ENCODE measurements at regions not wholly inside any gene's neighbourhood (a gene's known extent, or its start where the extent isn't known, plus 50 kb on each side); places are given as distances from the start of the nearest gene placed in this dataset.

- DNase-seq, result no peak
Measured at GRCh38 chr20:48165401-48165685, 380.1 kb upstream of the SULF2 start.

DNA sequence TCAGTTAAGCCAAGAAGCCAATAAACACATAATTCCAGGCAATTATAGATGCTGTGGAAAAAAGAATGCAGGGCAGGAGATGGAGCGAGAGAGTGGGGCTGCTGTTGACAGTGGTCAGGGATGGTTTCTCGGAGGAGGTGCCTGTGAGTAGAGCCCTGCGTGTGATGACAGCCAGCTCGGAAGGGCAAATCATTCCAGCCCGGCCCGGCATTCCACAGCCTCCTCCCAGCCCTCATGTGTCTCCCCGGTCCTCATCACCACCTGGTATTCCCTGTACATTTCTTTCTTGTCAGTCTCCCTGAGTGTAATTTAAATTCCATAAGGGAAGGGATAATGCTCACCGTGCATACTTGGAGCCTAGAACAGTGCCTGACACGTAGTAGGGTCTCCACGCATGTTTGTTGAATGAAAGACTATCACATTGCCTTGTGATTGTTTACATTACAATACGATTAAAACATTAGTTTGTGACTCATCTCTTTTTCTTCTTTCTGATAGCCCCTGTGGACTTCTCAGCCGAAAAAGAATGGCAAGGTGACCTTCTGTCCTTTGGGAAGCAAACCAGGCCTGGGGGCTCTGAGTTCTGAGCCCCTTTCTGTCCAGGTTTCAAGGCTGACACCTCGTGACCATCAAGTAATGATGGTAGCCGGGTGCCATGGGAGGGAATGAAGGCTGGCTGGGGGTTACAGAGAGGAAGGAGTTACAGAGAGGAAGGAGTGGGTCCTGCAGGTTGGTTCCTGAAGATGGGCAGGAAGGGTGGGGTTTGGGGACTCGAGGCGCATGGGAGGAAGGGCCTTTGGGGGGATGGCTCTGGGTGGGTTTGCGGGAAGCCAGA lies 379.5 kb upstream of the SULF2 start:
- no peak for DNase-seq

- DNase-seq, result no peak
Measured at GRCh38 chr20:48164034-48164433, 378.8 kb upstream of the SULF2 start.

- DNase-seq, result no peak
Measured at GRCh38 chr20:48163505-48163904, 378.2 kb upstream of the SULF2 start.

- no peak for DNase-seq
Measured at GRCh38 chr20:48162621-48163020, 377.3 kb upstream of the SULF2 start.

GRCh38 chr20:48159145-48160008 lies 374.1 kb upstream of the SULF2 start:
- DNase-seq, result no peak

DNA sequence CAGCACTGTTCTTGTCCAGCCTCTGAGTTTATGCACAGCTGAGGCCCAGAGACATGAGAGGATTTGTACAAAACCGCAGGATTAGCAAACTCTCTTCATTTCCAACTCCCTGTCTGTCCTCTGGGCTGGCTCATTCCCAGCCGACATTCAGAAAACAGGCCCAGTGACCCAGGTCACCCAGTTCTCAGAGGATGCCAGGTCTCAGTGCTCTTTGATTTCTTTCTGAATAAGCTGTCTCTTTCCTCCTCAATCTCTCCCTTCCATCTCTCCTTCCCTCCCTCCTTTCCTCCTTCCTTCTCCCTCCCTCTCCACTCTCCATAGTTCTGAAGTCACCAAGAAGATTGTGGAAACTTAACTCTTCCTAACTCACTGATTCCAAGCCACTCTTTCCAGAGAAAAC lies 372.7 kb upstream of the SULF2 start:
- DNase-seq, result no peak

DNA sequence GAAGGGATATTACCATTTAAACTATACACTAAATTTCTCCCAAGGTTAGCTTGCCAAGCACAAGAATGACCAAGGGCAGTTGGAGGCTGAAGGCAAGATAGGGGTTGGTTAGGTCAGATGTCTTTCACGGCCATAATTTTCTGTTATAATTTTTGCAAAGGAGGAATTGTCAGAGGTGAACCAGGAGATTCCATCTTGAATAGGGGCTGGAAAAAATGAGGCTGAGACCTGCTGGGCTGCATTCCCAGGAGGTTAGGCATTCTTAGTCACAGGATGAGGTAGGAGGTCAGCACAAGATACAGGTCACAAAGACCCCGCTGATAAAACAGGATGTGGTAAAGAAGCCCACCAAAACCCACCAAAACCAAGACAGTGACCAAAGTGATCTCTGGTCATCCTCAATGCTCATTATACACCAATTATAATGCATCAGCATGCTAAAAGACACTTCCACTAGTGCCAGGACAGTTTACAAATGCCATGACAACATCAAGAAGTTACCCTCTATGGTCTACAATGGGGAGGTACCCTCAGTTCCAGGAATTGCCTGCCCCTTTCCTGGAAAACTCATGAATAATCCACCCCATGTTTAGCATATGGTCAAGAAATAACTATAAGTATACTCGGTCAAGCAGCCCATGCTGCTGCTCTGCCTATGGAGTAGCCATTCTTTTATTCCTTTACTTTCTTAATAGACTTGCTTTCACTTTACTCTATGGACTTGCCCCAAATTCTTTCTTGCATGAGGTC lies 371.8 kb upstream of the SULF2 start:
- no peak for DNase-seq

DNA sequence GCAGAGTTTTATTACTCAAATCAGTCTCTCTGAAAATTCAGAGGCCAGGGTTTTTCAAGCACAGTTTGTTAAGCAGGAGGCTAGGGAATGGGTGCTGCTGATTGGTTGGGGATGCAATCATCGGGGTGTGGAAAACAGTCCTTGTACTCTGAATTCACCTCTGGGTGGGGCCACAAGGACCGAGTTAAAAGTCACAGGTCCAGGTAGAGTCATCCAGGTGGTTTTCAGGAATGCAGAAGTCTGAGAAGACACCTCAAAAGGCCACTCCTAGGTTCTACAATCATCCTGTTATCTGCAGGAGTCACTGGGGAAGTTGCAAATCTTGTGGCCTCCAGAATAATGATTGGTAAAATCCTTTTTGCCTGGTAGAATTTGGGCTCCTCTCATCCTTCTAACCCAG lies 371.2 kb upstream of the SULF2 start:
- DNase-seq, result no peak

DNA sequence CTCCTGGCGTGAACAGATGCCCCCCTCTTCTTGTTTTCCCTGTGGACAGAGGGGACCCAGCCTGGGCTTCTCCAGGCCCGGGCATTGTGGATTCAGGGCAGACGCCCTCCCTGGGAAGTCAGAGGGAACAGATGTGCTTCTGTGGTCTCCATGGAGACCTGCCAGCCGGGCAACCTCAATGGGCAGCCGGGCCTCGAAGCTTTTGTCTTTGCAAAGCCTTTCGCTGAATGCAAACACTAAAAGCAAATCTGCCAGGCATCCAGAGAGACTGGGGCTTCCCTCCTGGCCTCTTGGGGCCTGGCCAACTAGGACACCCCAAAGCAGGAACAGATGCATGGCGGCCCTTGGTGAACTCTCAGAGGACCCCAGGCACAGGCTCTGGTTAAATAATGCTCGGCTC lies 370.0 kb upstream of the SULF2 start:
- DNase-seq, result no peak

- no peak for DNase-seq
Measured at GRCh38 chr20:48154040-48154765, 368.9 kb upstream of the SULF2 start.

DNA sequence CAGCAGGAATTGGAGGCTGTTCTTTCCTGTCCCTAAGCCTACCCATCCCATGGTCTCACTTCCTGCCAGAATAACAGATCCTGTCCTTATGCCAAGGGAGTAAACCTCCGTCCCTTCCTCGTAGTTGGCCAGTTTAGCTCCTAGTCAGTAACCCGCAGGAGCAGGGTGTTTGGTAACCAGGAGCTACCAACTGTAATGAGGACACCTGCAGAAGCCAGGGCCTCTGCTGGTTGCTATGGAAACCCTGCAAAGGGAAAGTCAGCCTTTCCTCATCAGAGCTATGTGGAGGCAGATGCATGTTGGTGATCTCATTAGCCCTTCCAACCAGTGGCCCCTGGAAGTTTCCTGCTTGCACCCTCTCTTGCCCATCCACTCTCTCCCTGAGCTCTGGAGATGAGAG lies 368.2 kb upstream of the SULF2 start:
- no peak for DNase-seq

DNA sequence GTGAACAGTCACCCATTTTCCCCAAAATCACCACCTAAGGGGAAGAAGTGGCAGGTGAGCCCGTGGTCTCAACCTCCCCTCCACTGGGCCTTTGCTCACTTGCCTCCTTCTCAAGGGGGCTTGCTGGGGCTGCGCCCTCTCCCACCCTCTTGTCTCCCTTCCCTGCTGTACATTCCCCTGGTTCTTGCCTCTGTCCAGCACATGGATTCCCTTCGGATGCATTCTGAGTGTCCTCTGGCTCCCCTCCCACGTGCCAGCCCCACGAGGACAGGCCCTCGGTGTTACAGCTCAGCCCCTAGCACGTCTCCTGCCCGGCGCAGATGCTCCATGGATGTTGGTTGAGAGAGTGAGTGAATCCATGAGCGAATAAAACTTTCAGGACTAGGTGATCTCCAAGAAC lies 367.8 kb upstream of the SULF2 start:
- no peak for DNase-seq

GRCh38 chr20:48150568-48150967 lies 365.3 kb upstream of the SULF2 start:
- no peak for DNase-seq

DNA sequence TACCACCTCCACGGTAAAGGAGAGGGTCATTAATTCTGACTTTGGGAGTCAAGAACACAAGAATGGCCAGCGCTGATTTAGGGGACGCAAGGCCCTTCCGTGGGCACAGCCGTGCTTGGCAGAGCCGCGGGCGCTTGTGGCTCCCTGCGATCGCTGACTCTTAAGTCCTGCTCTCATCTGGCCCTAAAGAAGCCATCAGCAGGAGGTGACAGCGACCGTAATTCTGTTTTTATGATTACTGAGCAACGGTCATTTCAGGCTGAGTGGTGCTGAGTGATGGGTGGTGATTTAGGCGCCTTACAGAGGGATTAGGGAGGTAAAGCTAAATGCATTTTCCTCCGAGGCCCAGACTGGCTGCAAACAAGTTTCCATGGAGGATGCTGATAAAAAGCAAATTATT lies 364.6 kb upstream of the SULF2 start:
- no peak for DNase-seq

DNA sequence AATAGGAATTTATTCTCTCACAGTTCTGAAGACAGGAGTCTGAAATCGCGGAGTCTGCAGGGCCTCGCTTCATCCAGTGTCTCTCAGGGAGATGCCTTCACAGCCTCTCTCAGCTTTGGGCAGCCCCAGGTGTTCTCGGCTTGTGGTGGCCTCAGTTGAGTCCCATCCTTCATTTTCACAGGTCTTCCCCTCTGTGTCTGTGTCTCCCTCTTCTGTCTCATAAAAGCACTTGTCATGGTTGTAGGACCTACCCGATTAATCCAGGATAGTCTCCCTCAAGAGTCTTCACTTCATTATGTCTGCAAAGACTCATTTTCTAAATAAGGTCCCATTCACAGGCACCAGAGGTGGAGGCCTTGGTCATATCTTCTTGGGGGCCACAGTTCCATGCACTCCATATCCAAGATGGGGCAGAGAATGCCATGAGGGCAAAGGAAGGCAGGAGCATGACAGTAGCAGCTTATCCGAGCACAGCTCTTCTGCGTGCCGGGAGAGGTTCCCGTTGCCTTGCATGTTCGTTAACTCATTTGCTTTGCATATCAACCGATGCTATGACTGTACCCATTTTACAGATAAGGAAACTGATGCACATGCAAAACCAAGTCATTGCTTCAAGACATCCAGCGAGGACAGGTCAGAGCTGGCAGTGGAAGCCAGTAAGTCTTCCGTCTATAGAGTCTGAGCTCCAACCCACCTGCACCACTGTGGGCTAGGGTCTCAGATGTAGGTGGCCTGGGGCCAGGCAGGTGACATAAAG lies 363.8 kb upstream of the SULF2 start:
- no peak for DNase-seq

- no peak for DNase-seq
Measured at GRCh38 chr20:48148020-48148419, 362.7 kb upstream of the SULF2 start.

GRCh38 chr20:48147311-48147710 lies 362.0 kb upstream of the SULF2 start:
- DNase-seq, result no peak

DNA sequence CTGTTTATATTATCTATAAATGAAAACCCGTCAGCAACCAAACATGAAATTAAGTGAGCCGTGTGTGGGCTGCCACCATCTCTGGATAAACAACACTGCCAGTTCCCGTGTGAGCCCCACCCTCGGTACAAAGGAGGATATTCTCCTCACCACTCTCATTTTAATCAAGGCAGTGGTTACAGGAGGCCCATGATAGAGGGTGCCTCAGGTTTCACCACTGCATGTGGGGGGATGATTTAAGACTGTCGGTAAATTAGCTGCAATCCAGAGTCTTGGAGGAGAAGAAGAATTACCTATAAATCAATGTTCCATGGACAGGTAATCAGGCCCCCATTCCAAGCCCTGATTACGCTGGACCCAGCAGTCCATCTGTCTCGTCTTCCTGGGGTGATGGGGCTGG lies 361.6 kb upstream of the SULF2 start:
- DNase-seq, result no peak

- DNase-seq, result no peak
Measured at GRCh38 chr20:48146308-48146707, 361.0 kb upstream of the SULF2 start.

GRCh38 chr20:48143435-48144081 lies 358.3 kb upstream of the SULF2 start:
- no peak for DNase-seq

GRCh38 chr20:48142516-48142773 lies 357.2 kb upstream of the SULF2 start:
- no peak for DNase-seq

Measured in activated CD4-positive, alpha-beta T cell treated with anti-CD3 and anti-CD28 coated beads, Interleukin-2, amount 50 U/mL, for 16 hours (primary cell).